ENCODE measurements at regions not wholly inside any gene's neighbourhood (a gene's known extent, or its start where the extent isn't known, plus 50 kb on each side); places are given as distances from the start of the nearest gene placed in this dataset.

DNA sequence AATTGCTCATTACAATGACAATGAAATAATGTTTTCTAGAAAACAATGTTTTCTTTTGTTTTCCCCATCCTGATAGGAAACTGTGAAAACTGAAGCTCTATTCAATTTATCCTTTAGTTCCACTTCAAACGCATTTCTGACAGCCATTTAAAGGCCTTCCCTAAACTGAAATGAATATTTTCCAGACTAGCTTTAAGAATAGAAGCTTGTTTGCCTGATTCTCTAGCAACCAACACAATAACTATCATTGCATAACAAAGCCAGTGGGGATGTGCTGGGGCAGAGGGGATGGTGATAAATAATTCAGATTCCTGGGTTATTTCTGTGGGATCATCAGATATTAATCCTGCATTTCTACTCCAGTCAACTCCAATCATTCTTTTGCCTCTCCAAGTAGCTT is 427.1 kb downstream of the RND3 start:
- TF ChIP-seq, protein P1, sequence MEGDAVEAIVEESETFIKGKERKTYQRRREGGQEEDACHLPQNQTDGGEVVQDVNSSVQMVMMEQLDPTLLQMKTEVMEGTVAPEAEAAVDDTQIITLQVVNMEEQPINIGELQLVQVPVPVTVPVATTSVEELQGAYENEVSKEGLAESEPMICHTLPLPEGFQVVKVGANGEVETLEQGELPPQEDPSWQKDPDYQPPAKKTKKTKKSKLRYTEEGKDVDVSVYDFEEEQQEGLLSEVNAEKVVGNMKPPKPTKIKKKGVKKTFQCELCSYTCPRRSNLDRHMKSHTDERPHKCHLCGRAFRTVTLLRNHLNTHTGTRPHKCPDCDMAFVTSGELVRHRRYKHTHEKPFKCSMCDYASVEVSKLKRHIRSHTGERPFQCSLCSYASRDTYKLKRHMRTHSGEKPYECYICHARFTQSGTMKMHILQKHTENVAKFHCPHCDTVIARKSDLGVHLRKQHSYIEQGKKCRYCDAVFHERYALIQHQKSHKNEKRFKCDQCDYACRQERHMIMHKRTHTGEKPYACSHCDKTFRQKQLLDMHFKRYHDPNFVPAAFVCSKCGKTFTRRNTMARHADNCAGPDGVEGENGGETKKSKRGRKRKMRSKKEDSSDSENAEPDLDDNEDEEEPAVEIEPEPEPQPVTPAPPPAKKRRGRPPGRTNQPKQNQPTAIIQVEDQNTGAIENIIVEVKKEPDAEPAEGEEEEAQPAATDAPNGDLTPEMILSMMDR (IDR thresholded peaks at IDR 0.05): no peak
- TF ChIP-seq ZFX (IDR thresholded peaks at IDR 0.05; ENCODE audit: borderline replicate concordance): no peak
